ENCODE measurements at regions not wholly inside any gene's neighbourhood (a gene's known extent, or its start where the extent isn't known, plus 50 kb on each side); places are given as distances from the start of the nearest gene placed in this dataset.

DNA sequence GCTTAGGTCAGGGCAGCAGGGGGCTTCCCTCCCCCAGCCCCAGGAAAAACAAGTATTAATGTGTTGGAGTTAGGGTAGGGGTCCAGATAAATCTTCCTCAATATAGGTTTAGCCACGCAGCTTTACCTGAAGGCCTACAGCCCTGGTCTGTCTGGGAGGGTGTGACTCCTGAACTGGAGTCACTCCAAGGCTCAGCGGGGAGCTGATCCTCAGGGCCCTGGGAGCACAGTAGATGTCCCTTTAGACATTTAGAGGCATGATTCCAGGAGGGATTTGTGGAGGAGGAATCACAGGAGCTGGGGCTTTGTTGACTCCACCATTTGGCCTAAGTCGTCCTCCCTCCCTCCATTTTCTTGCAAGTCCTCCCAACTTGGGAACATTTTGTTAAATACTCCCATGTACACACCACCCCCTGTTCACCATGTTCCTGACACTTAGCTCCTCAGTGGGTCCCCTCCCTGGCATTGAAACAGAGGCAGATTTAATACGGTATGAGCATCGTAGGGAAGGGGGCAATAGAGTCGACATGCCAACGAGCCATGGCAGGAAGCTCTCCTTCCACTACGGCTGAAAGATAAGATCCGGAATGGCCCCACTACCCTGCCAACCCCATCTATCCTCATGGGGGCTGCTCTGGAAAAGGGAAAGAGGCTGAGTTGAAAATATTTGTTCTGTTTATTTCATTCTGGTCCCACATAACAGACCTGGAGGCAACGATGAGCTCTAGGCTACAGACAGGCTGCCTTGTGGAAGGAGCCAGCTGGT is 69.0 kb upstream of the LARS2 start:
- H3K27me3 ChIP-seq (ENCODE audit: insufficient read depth, insufficient read length): no peaks in the 10 kb centered on the region
- H3K9me3 ChIP-seq (ENCODE audit: insufficient read depth, low read length): peaks cover 17% of the 10 kb centered on the region
- H3K36me3 ChIP-seq (ENCODE audit: insufficient read depth, insufficient read length, low read length): no peaks in the 10 kb centered on the region
- no peak overlapping the region for H3K9ac ChIP-seq (ENCODE audit: insufficient read length, low read depth)
- TF ChIP-seq YY1 (IDR thresholded peaks at IDR 0.05; ENCODE audit: insufficient read depth, insufficient read length): no peak
- TF ChIP-seq ZNF274 (IDR thresholded peaks at IDR 0.05; ENCODE audit: low read depth, low read length): no peak
- no peak for TF ChIP-seq SUZ12 (IDR thresholded peaks at IDR 0.05; ENCODE audit: extremely low read depth, insufficient read depth, insufficient read length)
- no peak for DNase-seq (ENCODE audit: low read depth, low spot score)
- peaks cover 7% of the 10 kb centered on the region for H3K4me1 ChIP-seq (ENCODE audit: insufficient read depth, insufficient read length)
- H3K4me3 ChIP-seq (ENCODE audit: insufficient read length, low read depth): no peak overlapping the region

GRCh38 chr3:45319996-45320305 is 68.4 kb upstream of the LARS2 start:
- H3K36me3 ChIP-seq (ENCODE audit: insufficient read depth, insufficient read length, low read length): no peaks in the 10 kb centered on the region
- H3K4me1 ChIP-seq (ENCODE audit: insufficient read depth, insufficient read length): peaks cover 7% of the 10 kb centered on the region
- TF ChIP-seq SUZ12 (IDR thresholded peaks at IDR 0.05; ENCODE audit: extremely low read depth, insufficient read depth, insufficient read length) (no peak), ZNF274 (IDR thresholded peaks at IDR 0.05; ENCODE audit: low read depth, low read length) (no peak), YY1 (IDR thresholded peaks at IDR 0.05; ENCODE audit: insufficient read depth, insufficient read length) (no peak)
- H3K9ac ChIP-seq (ENCODE audit: insufficient read length, low read depth): no peak overlapping the region
- no peak overlapping the region for H3K4me3 ChIP-seq (ENCODE audit: insufficient read length, low read depth)
- DNase-seq (ENCODE audit: low read depth, low spot score): no peak
- H3K27me3 ChIP-seq (ENCODE audit: insufficient read depth, insufficient read length): no peaks in the 10 kb centered on the region
- H3K9me3 ChIP-seq (ENCODE audit: insufficient read depth, low read length): peaks cover 11% of the 10 kb centered on the region

DNA sequence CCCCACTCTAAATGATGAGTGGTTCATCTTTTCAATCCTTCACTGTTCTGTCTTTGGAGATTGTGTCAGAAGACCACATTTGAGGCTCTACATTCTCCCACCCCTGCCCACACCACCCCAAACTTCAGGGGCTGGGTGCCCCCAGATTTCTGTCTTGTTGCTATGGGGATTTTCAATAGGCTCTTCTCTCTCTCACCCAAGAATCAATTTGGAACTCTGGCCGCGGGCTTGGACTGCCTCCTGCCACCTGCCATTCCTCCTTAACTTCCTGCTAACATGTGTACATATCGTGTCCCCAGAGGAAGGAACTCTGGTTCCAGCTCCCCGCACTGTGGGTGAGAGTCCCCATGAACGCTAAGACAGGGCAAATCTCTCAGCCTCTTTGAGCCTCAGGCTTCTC is 67.4 kb upstream of the LARS2 start:
- peaks cover 3% of the 10 kb centered on the region; the same call in 1 of the 2 replicates for H3K9me3 ChIP-seq (ENCODE audit: insufficient read depth, low read length)
- no peak overlapping the region for H3K4me3 ChIP-seq (ENCODE audit: insufficient read length, low read depth)
- peaks cover 7% of the 10 kb centered on the region for H3K4me1 ChIP-seq (ENCODE audit: insufficient read depth, insufficient read length)
- H3K36me3 ChIP-seq (ENCODE audit: insufficient read depth, insufficient read length, low read length): no peaks in the 10 kb centered on the region
- DNase-seq (ENCODE audit: low read depth, low spot score): no peak
- no peaks in the 10 kb centered on the region for H3K27me3 ChIP-seq (ENCODE audit: insufficient read depth, insufficient read length)
- H3K9ac ChIP-seq (ENCODE audit: insufficient read length, low read depth): no peak overlapping the region
- TF ChIP-seq SUZ12 (IDR thresholded peaks at IDR 0.05; ENCODE audit: extremely low read depth, insufficient read depth, insufficient read length): no peak

- no peaks in the 10 kb centered on the region for H3K9me3 ChIP-seq (ENCODE audit: insufficient read depth, low read length)
- H3K27me3 ChIP-seq (ENCODE audit: insufficient read depth, insufficient read length): no peaks in the 10 kb centered on the region
- peaks cover 7% of the 10 kb centered on the region for H3K4me1 ChIP-seq (ENCODE audit: insufficient read depth, insufficient read length)
- no peaks in the 10 kb centered on the region for H3K36me3 ChIP-seq (ENCODE audit: insufficient read depth, insufficient read length, low read length)
- DNase-seq (ENCODE audit: low read depth, low spot score): no peak
- no peak overlapping the region for H3K9ac ChIP-seq (ENCODE audit: insufficient read length, low read depth)
- no peak for TF ChIP-seq ZNF274 (IDR thresholded peaks at IDR 0.05; ENCODE audit: low read depth, low read length)
- TF ChIP-seq SUZ12 (IDR thresholded peaks at IDR 0.05; ENCODE audit: extremely low read depth, insufficient read depth, insufficient read length): no peak
- no peak overlapping the region for H3K4me3 ChIP-seq (ENCODE audit: insufficient read length, low read depth)
Observed at GRCh38 chr3:45321607-45322391, 66.6 kb upstream of the LARS2 start.

GRCh38 chr3:45322616-45323015 is 65.8 kb upstream of the LARS2 start:
- no peak for DNase-seq (ENCODE audit: low read depth, low spot score)
- no peak overlapping the region for H3K9ac ChIP-seq (ENCODE audit: insufficient read length, low read depth)
- no peaks in the 10 kb centered on the region for H3K36me3 ChIP-seq (ENCODE audit: insufficient read depth, insufficient read length, low read length)
- no peaks in the 10 kb centered on the region for H3K27me3 ChIP-seq (ENCODE audit: insufficient read depth, insufficient read length)
- H3K4me3 ChIP-seq (ENCODE audit: insufficient read length, low read depth): no peak overlapping the region
- H3K9me3 ChIP-seq (ENCODE audit: insufficient read depth, low read length): no peaks in the 10 kb centered on the region
- no peak for TF ChIP-seq SUZ12 (IDR thresholded peaks at IDR 0.05; ENCODE audit: extremely low read depth, insufficient read depth, insufficient read length)
- H3K4me1 ChIP-seq (ENCODE audit: insufficient read depth, insufficient read length): peaks cover 7% of the 10 kb centered on the region

DNA sequence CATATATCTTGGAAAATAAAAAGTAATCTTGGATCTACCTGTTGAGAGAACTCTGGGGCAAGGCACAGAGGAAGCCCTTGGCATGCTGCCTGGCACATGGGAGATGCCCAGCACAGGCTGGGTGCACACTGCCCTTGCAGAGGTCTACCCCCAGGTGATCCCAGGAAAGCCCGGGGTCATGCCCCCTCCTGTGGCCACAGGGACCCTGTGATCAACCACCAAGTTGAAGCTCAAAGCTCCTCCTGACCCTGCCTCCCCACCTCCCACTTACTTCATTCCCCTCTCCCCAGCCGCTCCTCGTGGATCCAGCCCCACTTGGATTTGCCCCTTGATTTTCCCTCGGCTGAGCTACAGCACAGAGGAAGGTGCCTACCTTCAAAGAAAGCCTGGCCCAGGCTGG is 62.7 kb upstream of the LARS2 start:
- no peak for DNase-seq (ENCODE audit: low read depth, low spot score)
- Histone ChIP-seq H3K27me3 (ENCODE audit: insufficient read depth, insufficient read length) (no peaks in the 10 kb centered on the region), H3K36me3 (ENCODE audit: insufficient read depth, insufficient read length, low read length) (no peaks in the 10 kb centered on the region), H3K9me3 (ENCODE audit: insufficient read depth, low read length) (no peaks in the 10 kb centered on the region), H3K4me1 (ENCODE audit: insufficient read depth, insufficient read length) (no peaks in the 10 kb centered on the region), H3K4me3 (ENCODE audit: insufficient read length, low read depth) (no peak overlapping the region), H3K9ac (ENCODE audit: insufficient read length, low read depth) (no peak overlapping the region)
- TF ChIP-seq YY1 (IDR thresholded peaks at IDR 0.05; ENCODE audit: insufficient read depth, insufficient read length): no peak
- TF ChIP-seq SUZ12 (IDR thresholded peaks at IDR 0.05; ENCODE audit: extremely low read depth, insufficient read depth, insufficient read length): no peak

- Histone ChIP-seq H3K36me3 (ENCODE audit: insufficient read depth, insufficient read length, low read length) (no peaks in the 10 kb centered on the region), H3K4me1 (ENCODE audit: insufficient read depth, insufficient read length) (no peaks in the 10 kb centered on the region), H3K9me3 (ENCODE audit: insufficient read depth, low read length) (no peaks in the 10 kb centered on the region), H3K4me3 (ENCODE audit: insufficient read length, low read depth) (no peak overlapping the region), H3K9ac (ENCODE audit: insufficient read length, low read depth) (no peak overlapping the region), H3K27me3 (ENCODE audit: insufficient read depth, insufficient read length) (no peaks in the 10 kb centered on the region)
- no peak for DNase-seq (ENCODE audit: low read depth, low spot score)
- no peak for TF ChIP-seq SUZ12 (IDR thresholded peaks at IDR 0.05; ENCODE audit: extremely low read depth, insufficient read depth, insufficient read length)
- TF ChIP-seq YY1 (IDR thresholded peaks at IDR 0.05; ENCODE audit: insufficient read depth, insufficient read length): no peak
- no peak for TF ChIP-seq ZNF274 (IDR thresholded peaks at IDR 0.05; ENCODE audit: low read depth, low read length)
Observed at GRCh38 chr3:45329761-45330305, 58.5 kb upstream of the LARS2 start.

Measured in NT2/D1 (cell line).